Keratinocyte (primary cell): ENCODE measurements at regions not wholly inside any gene's neighbourhood (a gene's known extent, or its start where the extent isn't known, plus 50 kb on each side); places are given as distances from the start of the nearest gene placed in this dataset.

Experiments used
- DNase-seq: peaks from one replicate; pipeline ENCODE4 v3.0.0-alpha.2; 2011; ENCODE audit warnings: low read depth, missing footprints, low spot score
- FAIRE-seq: peaks from 2 replicates; lab custom pipeline; 2011; peaks lifted over from hg19 to GRCh38; lab: Jason Lieb, UNC
- H2AFZ ChIP-seq: 2 replicates; pipeline ENCODE4 v1.6.0; 2012; ENCODE audit warnings: low read length, control low read depth, inconsistent platforms; ENCODE audit not compliant: control insufficient read depth
- H3K27ac ChIP-seq: 2 replicates; pipeline ENCODE4 v1.5.1; 2011; ENCODE audit warnings: low read length; ENCODE audit not compliant: control insufficient read depth, insufficient read depth
- H3K27me3 ChIP-seq: 3 replicates; pipeline ENCODE4 v1.6.0; 2011; ENCODE audit warnings: low read length; ENCODE audit not compliant: control insufficient read depth, insufficient read depth; ENCODE audit errors: extremely low read depth
- H3K36me3 ChIP-seq, 2 experiments: 2 replicates in 1 of 2; 3 replicates in 1 of 2; pipeline ENCODE4 v1.5.1; 2011; ENCODE audit warnings: low read length in 2 of 2, mild to moderate bottlenecking in 1 of 2; ENCODE audit not compliant: control insufficient read depth in 2 of 2, insufficient read depth in 2 of 2; ENCODE audit errors: extremely low read depth in 1 of 2
- H3K4me1 ChIP-seq: 3 replicates; pipeline ENCODE4 v1.5.1; 2011; ENCODE audit warnings: low read length; ENCODE audit not compliant: control insufficient read depth, insufficient read depth; ENCODE audit errors: extremely low read depth
- H3K4me2 ChIP-seq: 3 replicates; pipeline ENCODE4 v1.6.0; 2011; ENCODE audit warnings: low read depth, low read length; ENCODE audit not compliant: control insufficient read depth, insufficient read depth; ENCODE audit errors: extremely low read depth
- H3K4me3 ChIP-seq, 3 experiments: fragments of 200-600 bp in 1 of 3; sonication (generic) in 1 of 3; 2 replicates in 2 of 3; 3 replicates in 1 of 3; pipeline ENCODE4 v1.5.1; 2011 to 2016; ENCODE audit warnings: low read length in 3 of 3, mild to moderate bottlenecking in 3 of 3, control low read depth in 2 of 3, inconsistent platforms in 1 of 3, low read depth in 1 of 3, mixed read lengths in 1 of 3, mixed run types in 1 of 3, moderate library complexity in 1 of 3; ENCODE audit not compliant: control insufficient read depth in 2 of 3, insufficient read depth in 2 of 3; ENCODE audit errors: extremely low read depth in 1 of 3
- H3K79me2 ChIP-seq: 2 replicates; pipeline ENCODE4 v1.6.0; 2012; ENCODE audit warnings: low read length; ENCODE audit not compliant: control insufficient read depth, insufficient read depth
- H3K9ac ChIP-seq: 3 replicates; pipeline ENCODE4 v1.6.0; 2011; ENCODE audit warnings: low read length; ENCODE audit not compliant: control insufficient read depth, insufficient read depth; ENCODE audit errors: extremely low read depth
- H3K9me1 ChIP-seq: 3 replicates; pipeline ENCODE4 v1.6.0; 2011; ENCODE audit warnings: low read length; ENCODE audit not compliant: control insufficient read depth, insufficient read depth; ENCODE audit errors: extremely low read depth
- H3K9me3 ChIP-seq: 2 replicates; pipeline ENCODE4 v1.5.1; 2012; ENCODE audit warnings: low read depth, low read length; ENCODE audit not compliant: control insufficient read depth
- H4K20me1 ChIP-seq: 3 replicates; pipeline ENCODE4 v1.6.0; 2011; ENCODE audit warnings: low read length; ENCODE audit not compliant: control insufficient read depth, insufficient read depth; ENCODE audit errors: extremely low read depth
- CTCF ChIP-seq, 3 experiments: IDR thresholded peaks in 1 of 3; conservative IDR thresholded peaks in 1 of 3; optimal IDR thresholded peaks in 1 of 3; 2 replicates in 2 of 3; 3 replicates in 1 of 3; pipeline versions ENCODE3 to v1.5.1; 2011; ENCODE audit warnings: low read length in 3 of 3, mild to moderate bottlenecking in 3 of 3, moderate library complexity in 2 of 3, control low read depth in 1 of 3, inconsistent platforms in 1 of 3; ENCODE audit not compliant: insufficient read depth in 2 of 3; ENCODE audit errors: extremely low read depth in 1 of 3
- EZH2 ChIP-seq: IDR thresholded peaks from one replicate; pipeline ENCODE4 v1.6.1; 2012; ENCODE audit warnings: inconsistent platforms, mild to moderate bottlenecking, low read length, moderate library complexity
- dilution Hi-C: fragments of 300-500 bp; cut with MboI; formaldehyde crosslinking; loops from one replicate; pipeline ENCODE4 v1.7.0; 2020; ENCODE audit warnings: low sequenced_read_pairs; ENCODE audit not compliant: extremely low pct_ligation_motif_present

- H3K4me1 ChIP-seq: peaks cover 9% of the 10 kb centered on the region
- H3K36me3 ChIP-seq: no peaks in the 10 kb centered on the region
- no peaks in the 10 kb centered on the region for H3K27me3 ChIP-seq
- no peak overlapping the region for H2AFZ ChIP-seq
- no peak overlapping the region for H3K4me2 ChIP-seq
- no peaks in the 10 kb centered on the region for H4K20me1 ChIP-seq
- H3K27ac ChIP-seq: no peak overlapping the region
- no peak for DNase-seq
- no peaks in the 10 kb centered on the region for H3K79me2 ChIP-seq
- no peak for FAIRE-seq
- dilution Hi-C loops: no loop called here
- TF ChIP-seq EZH2: no peak
- no peak for TF ChIP-seq CTCF (optimal IDR thresholded peaks at IDR 0.05 in 1 of 3, IDR thresholded peaks at IDR 0.05 in 1 of 3, conservative IDR thresholded peaks at IDR 0.05 in 1 of 3; ENCODE audit: extremely low read depth in 1 of 3, insufficient read depth in 2 of 3, low read length in 3 of 3)
- no peak overlapping the region for H3K4me3 ChIP-seq
- no peak overlapping the region for H3K9ac ChIP-seq
- H3K9me3 ChIP-seq: no peaks in the 10 kb centered on the region
- H3K9me1 ChIP-seq: no peaks in the 10 kb centered on the region
Measured at GRCh38 chr13:34344816-34345215, 526.9 kb downstream of the RFC3 start.

- no peak for FAIRE-seq
Measured at GRCh38 chr13:34345258-34345965, 527.5 kb downstream of the RFC3 start.

More at GRCh38 chr13:34345258-34345965, 527.5 kb downstream of the RFC3 start:
- Histone ChIP-seq H2AFZ (no peak overlapping the region), H3K9me1 (no peaks in the 10 kb centered on the region), H3K36me3 (no peaks in the 10 kb centered on the region), H3K79me2 (no peaks in the 10 kb centered on the region), H3K4me2 (no peak overlapping the region), H4K20me1 (no peaks in the 10 kb centered on the region), H3K4me1 (peaks cover 4% of the 10 kb centered on the region), H3K4me3 (no peak overlapping the region), H3K9me3 (no peaks in the 10 kb centered on the region), H3K27ac (no peak overlapping the region), H3K9ac (no peak overlapping the region), H3K27me3 (no peaks in the 10 kb centered on the region)
- no peak for TF ChIP-seq CTCF (optimal IDR thresholded peaks at IDR 0.05 in 1 of 3, IDR thresholded peaks at IDR 0.05 in 1 of 3, conservative IDR thresholded peaks at IDR 0.05 in 1 of 3; ENCODE audit: extremely low read depth in 1 of 3, insufficient read depth in 2 of 3, low read length in 3 of 3)
- TF ChIP-seq EZH2: no peak
- no peak for DNase-seq
- dilution Hi-C loops: no loop called here
